HG02852 (cell line): ENCODE measurements at regions not wholly inside any gene's neighbourhood (a gene's known extent, or its start where the extent isn't known, plus 50 kb on each side); places are given as distances from the start of the nearest gene placed in this dataset.

Source experiments
- ATAC-seq: cut with Tn5 transposase; IDR thresholded peaks from one replicate; pipeline ENCODE4 v1.9.1; 2021; ENCODE audit warnings: mild to moderate bottlenecking, moderate library complexity; ENCODE audit not compliant: unreplicated experiment

- no peak for ATAC-seq
These were observed 108.9 kb downstream of the CRYAA start for GRCh38 chr21:43277481-43278351.

- no peak for ATAC-seq
These were observed 108.0 kb downstream of the CRYAA start for GRCh38 chr21:43276811-43277210.

DNA sequence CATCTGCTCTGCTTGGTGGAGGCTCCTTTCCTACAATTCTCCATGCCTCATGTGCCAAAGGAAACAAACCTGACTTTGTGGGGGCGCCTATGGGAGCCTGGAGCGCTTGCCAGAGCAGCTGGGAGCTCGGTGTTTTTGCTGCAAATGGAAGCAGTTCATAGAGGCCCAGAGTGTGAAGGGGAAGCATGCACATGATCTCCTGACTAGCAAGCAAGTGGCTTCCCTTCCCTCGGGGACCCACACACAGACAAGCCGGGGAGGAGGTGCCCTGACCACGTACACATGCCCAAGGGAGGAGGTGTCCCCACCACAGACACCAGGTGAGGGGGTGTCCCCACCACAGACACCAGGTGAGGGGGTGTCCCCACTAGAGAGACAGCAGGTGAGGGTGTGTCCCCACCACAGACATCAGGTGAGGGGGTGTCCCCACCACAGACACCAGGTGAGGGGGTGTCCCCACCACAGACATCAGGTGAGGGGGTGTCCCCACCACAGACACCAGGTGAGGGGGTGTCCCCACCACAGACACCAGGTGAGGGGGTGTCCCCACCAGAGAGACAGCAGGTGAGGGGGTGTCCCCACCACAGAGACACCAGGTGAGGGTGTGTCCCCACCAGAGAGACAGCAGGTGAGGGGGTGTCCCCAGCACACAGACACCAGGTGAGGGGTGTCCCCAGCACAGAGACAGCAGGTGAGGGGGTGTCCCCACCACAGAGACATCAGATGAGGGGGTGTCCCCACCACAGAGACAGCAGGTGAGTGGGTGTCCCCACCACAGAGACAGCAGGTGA lies 106.8 kb downstream of the CRYAA start:
- ATAC-seq: no peak

GRCh38 chr21:43274946-43275310 lies 106.1 kb downstream of the CRYAA start:
- ATAC-seq: no peak

- no peak for ATAC-seq
These were observed 105.5 kb downstream of the CRYAA start for GRCh38 chr21:43274022-43274945.

DNA sequence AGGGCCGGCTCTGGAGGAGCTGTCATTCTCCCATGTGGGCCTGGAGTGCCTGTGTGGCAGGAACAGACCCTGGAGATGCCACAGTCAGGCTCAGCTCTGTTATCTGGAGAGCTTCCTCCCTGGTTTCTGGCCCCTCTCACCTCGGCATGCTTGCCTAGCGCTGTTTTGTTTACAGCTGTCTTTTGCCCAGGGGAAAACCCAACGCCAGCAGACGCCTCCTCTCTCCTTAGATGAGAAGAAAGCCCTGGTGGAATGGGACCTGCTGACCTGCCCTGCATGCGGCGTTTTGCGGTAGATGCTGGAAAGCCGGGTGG lies 104.9 kb downstream of the CRYAA start:
- no peak for ATAC-seq

DNA sequence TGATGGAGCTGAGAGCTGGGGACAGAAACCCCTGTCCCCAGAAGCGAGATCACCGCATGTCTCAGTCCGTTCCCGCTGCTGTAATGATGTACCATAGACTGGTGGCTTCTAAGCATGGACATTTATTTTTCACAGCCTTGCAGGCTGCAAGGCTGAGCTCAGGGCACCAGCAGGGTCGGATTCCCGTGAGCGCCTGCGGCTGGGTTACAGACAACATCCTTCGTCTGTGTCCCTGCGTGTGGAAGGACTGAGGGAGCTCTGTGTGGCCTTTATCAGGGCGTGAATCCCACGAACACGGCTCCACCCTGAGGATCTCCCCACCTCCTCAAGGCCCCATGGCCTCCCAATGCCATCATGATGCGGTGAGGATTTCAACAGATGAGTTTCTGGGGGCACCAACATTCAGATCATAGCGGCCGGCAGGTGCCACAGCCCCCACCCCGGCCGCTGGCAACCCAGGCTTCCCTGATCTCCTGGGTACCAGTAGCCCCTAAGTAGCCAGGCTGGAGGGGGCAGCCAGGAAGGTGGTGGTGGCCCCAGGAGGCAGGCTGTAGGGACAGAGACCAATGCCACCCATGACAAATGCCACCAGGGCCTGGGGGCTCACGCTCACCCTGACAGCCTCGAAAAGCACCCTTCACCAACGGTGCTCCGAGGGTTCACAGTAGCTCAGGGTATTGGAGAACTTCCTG lies 104.4 kb downstream of the CRYAA start:
- no peak for ATAC-seq

DNA sequence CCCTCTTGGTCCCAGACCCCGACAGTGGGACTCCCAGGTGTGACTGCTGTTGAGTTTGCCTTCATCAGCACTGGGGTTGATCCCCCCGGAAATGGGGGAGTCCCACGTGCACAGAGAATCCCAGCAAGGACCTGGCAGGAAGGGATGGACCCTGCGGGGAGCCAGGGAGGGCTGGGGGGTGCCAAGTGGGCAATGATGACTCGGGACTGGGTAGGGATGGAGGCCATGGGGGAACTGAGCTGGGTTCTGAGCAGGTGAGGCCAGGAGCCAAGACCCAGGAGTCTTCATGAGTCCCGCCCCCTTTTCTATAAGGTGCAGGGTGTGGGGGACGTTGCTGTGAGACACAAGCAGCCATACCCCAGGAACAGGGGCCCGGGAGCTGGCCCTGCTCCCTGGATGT lies 103.8 kb downstream of the CRYAA start:
- ATAC-seq: no peak

GRCh38 chr21:43271452-43272020 lies 102.7 kb downstream of the CRYAA start:
- ATAC-seq: no peak

DNA sequence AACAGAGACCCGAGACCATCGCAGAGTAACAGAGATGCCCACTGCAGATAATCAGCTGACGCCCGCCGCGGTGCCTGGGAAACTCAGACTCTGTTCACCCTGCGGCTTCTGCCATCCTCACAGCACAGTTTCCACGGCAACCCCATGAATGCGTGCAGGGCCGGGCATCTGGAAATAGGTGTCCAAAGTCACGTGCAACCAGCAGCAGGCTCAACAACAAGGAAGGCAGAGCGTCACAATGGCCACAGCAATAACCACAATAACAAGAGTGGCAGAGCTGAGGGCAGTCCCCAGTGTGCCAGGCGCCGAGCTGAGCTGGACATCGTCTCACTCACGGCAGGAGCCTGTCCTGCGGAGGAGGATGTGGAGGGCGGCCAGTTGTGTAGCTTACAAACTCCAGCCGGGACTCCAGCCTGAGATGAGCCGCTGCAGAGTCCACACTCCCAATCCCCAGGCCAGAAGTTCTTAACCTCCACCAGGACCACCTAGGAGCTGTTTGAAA lies 102.0 kb downstream of the CRYAA start:
- no peak for ATAC-seq

- ATAC-seq: no peak
These were observed 101.3 kb downstream of the CRYAA start for GRCh38 chr21:43269957-43270705.

GRCh38 chr21:43269440-43269839 lies 100.6 kb downstream of the CRYAA start:
- no peak for ATAC-seq

DNA sequence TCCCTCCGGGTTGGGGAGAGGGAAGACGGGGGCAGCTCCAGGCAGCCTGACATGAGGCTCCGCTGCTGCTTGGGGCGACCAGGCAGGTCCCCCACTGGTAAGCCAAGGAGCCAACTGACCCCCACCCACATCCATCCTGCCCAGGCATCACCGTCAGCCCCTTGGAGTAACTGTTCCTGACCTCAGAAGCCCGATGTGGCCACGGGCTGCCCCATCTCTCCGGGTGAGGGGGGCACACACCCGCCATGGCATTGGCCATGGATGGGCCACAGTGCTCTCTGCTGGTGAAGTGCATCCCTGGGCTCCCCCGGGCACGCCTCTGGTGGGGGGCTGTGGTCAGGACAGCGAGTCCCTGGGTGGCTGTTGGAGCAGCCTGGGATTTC lies 100.0 kb downstream of the CRYAA start:
- no peak for ATAC-seq

- no peak for ATAC-seq
These were observed 99.4 kb downstream of the CRYAA start for GRCh38 chr21:43268086-43268803.

GRCh38 chr21:43267391-43268085 lies 98.7 kb downstream of the CRYAA start:
- ATAC-seq: no peak

DNA sequence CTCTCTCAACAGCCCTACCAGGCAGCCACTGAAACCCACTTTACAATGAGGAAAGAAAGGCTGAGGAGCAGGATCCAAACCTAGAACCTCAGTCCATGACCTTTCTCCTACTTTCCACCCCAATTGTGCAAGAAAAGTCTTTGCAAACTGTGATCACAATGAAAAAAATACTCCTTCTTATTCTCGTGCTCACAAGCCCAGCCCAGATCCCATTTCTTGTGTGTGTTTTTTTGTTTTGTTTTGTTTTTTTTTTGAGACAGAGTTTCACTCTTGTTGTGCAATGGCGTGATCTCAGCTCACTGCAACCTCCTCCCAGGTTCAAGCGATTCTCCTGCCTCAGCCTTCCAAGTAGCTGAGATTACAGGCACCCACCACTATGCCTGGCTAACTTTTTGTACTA lies 97.7 kb downstream of the CRYAA start:
- no peak for ATAC-seq

GRCh38 chr21:43262427-43262826 lies 93.6 kb downstream of the CRYAA start:
- ATAC-seq: no peak
